ENCODE measurements at regions not wholly inside any gene's neighbourhood (a gene's known extent, or its start where the extent isn't known, plus 50 kb on each side); places are given as distances from the start of the nearest gene placed in this dataset.
A peak's percentile ranks its signal among the peaks of the same experiment; 100 is the strongest.
"Not testable (repeated sequence)": the region's sequence is repeated elsewhere in the genome, so short reads cannot be mapped to it uniquely, and the experiment has no call there.

- no peak for DNase-seq
These were observed 141.9 kb downstream of the PSAT1 start for GRCh38 chr9:78438780-78439179.

DNA sequence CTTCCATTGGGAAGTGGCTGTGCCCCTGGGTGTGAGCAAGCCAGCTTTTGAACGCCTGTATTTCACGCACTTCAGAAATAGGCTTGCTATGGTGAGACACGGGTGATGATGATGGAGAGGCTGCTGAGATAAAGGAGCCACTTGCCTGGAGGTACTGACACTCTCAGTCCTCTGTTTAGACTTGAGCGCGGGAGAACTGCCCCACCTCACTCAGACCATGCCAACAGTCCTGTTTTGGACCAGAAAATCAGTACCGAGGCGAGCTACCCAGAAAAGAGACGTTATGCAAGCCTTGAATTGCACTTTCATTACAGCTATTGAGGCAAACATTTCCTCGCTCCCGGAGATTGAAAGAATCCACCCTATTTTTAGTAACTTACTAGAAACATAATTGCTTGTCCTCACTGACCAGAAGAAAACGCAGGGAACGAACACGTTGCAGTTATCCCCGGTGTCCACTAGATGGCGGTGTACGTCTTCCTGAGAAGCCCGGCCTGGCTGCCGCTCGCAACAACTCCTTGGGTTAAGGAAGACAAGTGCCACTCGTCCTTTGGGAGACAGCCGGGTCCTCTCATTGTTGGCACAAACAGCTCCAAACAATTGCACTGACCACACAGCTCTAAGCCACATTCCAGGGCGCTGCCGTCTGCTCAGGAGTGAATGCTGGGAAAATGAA lies 142.4 kb downstream of the PSAT1 start:
- DNase-seq = peak; percentile 65 to 70

DNA sequence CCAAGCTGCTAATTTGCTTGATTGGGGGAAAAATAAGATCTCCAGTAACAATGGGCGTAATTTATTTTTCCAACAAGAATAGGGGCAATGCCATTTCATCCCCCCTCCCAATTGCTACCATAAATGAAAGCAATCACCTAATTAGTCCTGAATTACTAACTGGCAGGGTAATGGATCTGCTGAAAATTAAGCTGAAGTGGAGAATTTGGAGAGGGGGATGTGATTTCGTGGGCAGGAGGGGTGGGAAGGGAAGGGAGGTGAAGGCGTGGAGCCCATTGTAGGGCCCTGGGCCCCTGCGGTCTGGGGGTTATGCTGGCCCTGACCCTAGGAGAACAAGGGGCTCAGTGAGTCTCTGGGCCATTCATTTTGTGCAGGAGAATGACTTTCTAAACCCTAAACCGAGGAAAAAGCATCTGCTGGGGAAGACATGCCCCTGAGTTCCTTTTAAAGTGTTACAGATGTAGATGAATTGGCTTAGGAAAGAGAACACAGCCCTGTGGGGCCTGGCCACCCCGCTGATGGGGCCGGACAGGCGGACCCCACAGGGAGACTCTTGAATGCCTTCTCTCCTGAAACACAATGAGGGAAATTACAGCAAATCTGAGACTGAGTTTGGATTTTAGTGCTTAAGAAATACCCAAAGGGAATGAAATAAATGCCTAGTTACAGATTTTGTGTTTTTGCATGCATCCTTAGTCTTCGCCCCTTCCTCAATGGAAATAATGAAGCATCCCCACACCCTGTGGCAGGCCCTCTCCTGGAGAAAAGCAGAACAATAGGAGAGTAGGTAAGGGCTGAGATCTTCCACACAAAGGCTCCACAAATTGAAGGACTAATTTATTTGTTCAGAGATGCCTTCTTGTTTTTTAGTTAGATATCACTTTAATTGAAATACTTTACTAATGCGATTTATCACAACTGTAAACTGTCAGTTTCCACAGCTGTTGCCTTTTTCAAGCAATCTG lies 143.2 kb downstream of the PSAT1 start:
- DNase-seq = no peak

DNA sequence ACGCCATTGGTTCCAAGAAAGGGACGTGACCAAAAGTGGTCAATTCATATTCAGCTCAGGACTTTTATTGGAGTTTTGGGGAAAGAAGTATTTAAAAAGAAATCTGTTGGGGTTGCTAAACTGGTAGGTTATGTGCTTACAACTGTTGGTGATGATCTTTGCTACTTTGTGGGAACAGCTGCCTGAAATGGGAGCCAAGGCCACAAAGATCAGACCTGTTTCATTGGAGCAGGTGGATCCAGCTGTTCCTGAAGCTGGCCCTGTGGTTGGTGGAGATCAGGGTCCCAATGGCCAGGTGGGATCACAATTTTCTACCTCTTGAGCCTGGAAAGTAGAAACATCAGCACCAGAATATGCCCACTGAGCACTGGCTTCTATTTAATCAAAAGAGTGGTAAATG lies 144.5 kb downstream of the PSAT1 start:
- DNase-seq = no peak

GRCh38 chr9:78441822-78442431 lies 145.0 kb downstream of the PSAT1 start:
- DNase-seq = no peak

- not testable (repeated sequence) for DNase-seq
These were observed 145.7 kb downstream of the PSAT1 start for GRCh38 chr9:78442577-78442976.

GRCh38 chr9:78443946-78444345 lies 147.0 kb downstream of the PSAT1 start:
- no peak for DNase-seq

- no peak for DNase-seq
These were observed 152.2 kb downstream of the PSAT1 start for GRCh38 chr9:78448960-78449673.

DNA sequence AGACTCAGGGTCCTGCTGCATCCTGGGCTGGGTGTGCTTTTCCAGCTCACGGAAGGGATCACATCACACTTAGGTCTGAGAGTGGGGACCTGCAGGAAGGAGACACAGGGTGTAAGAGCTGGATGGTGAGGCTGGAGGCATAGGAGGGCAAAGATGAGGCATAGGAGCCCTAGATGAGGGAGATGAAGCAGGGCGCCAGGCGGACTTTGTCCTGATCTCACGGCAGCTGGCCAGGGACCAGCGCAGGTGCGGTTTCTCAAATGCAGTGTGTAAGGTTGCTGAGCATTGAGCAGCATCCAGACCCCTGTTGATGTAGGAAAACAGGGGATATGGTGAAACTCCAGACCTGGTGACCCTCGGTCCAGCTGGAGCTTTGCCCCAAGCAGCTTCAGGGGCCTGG lies 156.5 kb downstream of the PSAT1 start:
- DNase-seq = no peak

DNA sequence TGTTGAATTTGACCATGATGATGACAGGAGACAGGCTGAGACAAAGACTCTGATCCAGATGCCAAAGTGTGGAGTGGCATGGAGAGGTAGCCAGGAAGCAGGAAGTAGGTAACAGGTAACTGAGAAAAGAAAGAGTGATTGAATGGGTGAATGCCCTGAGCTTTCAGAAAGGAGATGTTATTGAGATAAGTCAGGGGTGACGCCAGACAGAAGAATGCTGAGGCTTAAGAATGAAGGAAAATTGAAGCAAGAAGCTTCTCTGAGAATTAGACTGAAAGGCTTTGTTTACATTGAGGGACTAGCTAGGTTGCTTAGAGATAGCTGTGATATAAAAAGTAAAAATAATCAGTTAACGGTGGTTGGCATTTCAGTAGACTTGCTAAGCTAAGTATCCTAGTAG lies 165.7 kb downstream of the PSAT1 start:
- no peak for DNase-seq

DNA sequence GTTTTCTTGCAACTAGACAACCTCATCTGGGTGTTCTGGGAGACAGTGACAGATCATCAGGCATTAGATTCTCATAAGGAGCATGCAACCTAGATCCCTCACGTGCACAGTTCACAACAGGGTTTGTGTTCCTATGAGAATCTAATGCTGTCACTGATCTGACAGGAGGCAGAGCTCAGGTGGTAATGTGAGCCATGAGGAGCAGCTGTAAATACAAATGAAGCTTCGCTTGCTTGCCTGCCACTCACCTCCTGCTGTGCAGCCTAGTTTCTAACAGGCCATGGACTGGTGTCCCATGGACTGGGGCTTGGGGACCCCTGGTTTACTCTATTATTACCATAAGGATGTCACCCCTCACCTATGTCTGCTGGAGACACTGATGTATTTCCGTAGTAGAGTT lies 166.8 kb downstream of the PSAT1 start:
- DNase-seq = no peak

- DNase-seq = no peak
These were observed 171.3 kb downstream of the PSAT1 start for GRCh38 chr9:78468231-78468630.

DNA sequence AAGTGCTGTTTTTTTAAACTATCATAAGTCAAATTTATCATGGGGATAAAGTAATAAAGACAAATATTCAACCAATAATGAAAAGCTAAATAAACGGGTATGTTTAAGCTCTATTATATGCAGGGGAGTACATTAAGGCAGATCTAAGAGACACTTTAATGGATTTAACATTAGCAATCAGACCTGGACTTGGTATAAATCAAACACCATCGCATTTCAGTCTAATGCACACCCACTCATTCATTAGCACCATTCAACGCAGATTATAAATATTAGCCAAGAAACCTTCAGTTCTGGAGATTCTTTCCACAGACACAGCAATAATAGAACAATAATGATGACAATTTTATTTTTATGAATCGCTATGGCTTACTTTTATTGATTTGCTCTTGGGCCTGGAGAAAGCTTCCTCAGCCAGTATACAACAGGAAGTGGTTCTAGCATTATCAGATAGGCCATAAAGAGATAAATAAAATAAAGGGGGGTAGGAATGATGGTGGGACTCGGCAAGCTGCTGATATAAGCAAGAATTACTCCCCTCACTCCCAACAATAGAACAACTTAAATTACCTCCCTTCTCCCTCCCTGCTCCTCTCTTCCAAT lies 172.2 kb downstream of the PSAT1 start:
- no peak for DNase-seq

DNA sequence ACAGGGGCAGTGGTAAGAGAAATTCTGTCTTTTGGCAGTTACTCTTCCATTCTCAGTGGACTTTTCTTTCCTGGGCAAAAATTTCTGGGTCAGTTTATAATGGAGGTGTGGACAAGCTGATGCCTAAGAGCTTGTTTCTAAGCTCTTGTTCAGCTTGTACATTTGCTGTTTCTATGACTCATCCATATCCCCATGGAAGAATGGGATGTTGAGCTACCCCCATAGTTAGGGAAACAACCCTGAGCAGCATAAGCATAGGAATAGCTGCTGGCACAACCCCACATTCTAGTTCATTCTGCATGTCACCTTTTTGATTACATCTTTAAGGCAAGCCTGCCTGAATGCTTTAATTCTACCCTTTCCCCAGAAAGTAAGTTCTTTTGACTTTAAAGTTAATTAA lies 173.3 kb downstream of the PSAT1 start:
- no peak for DNase-seq

- no peak for DNase-seq
These were observed 173.8 kb downstream of the PSAT1 start for GRCh38 chr9:78470741-78471140.

DNA sequence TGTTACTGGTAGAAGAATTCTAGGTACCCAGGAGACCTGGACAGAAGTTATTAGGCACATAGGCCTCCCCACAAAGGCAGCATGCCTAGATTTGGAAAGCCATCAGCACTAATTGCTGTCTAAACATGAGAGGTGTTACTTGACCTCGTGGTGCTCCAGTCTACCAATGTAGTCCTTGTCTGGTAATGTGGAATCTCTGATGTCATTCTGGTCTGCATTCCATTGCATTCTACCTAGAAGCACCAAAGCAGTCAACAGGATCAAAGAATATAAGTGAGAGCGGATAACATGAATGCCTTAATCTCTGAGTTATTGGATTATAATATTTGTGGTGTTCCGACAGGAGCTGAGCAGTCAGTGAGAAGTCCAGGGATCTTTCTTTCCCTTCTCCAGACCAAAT lies 175.2 kb downstream of the PSAT1 start:
- DNase-seq = no peak

DNA sequence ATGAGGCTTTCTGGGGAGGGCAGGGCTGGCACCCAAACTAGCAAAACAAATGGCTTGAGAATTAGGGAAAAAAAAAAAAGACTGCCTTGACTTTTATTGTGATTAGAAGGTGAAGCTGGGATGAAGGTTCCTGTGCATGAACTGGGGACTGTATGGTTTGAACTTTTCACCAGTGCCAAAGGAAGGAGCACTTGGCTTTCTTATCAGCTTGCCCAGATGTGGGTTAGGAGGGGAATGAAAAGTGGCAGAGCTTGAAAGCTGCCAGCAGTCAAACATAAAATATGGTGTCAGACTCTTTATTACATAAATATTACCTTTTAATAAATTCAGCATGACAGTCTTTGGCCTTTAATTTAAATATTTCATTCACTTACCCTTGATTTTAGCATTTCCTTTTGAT lies 182.5 kb downstream of the PSAT1 start:
- no peak for DNase-seq

DNA sequence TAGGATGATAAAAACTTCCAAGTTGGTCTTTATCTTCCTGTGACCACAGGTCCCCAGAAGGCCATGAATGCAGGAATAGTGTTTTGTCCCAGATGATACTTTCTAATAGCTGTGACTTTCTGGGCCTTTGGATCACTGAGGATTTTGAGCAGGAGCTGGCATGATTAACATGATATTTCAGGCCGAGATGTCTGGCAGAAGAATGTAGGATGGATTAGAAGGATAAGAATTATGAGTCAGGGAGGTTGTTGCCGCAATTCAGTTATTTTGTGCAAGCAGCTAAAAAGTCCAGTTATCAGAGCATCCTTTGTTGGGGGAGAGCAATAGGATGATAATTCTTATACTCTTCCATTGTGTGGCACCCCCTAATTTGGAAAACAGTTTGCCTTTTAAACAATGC lies 189.7 kb downstream of the PSAT1 start:
- DNase-seq = no peak

DNA sequence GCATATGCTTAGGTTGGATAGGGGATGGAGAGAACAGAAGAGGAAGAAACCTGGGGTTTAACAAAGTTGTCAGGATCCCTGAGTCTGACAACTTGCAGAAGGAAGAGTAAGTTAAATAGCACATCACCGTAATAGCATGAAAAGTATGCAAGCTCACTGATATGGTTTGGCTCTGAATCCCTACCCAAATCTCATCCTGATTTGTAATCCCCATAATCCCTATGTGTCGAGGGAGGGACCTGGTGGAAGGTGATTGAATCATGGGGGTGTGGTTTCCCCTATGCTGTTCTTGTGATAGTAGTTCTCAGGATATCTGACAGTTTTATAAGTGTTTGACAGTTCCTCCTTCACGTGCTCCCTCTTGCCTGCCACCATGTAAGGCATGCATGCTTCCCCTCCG lies 193.3 kb downstream of the PSAT1 start:
- DNase-seq = no peak

DNA sequence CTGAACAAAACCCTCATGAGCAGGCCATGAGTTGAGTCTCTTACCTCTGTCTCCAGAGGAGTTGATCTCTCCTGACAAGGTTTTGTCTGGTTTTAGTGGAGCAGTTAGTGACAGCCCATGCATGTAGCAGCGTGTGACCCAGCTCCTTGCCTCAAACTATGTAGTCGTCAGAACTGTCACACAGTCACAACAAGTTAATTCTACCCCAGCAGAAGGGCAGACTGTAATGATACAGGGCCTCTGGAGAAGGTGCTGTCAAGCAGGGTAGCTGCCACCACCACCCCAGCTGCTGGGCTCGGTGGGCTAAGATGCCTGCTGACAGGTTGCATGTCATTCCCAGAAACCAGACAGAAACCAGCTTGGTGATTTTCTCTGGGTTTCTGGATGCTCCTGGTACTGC lies 194.5 kb downstream of the PSAT1 start:
- DNase-seq = no peak

DNA sequence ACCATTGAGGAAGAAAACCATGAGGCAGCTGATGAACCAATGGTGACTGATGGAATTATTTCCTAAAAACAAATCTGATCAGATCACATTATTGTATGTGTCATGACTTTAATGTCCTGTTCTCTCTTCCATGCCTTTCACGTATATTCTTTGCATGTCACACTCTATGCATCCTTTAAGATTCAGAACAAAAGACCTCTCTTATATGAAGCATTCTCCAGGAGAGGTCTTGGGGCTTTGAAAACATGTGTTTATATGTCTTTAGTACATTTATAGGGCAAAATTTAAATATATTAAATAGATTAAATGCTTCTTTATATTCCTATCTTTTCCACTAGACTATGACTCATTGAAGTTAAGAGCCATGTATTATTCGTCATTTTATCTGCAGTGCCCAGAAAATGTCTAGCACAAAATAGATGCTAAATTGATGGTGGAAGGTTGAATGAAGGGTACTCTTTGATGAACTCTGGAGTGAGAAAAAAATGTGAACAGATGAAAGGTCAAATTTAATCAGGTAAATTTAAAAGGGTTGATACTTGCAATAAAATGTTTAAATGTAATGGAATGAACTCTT lies 196.3 kb downstream of the PSAT1 start:
- DNase-seq = no peak

GRCh38 chr9:78502566-78502965 lies 205.6 kb downstream of the PSAT1 start:
- DNase-seq = no peak
